ENCODE measurements at regions not wholly inside any gene's neighbourhood (a gene's known extent, or its start where the extent isn't known, plus 50 kb on each side); places are given as distances from the start of the nearest gene placed in this dataset.

GRCh38 chr4:186003746-186004145 is 65.2 kb upstream of the TLR3 start:
- no peak for DNase-seq (ENCODE audit: low read depth)
- in situ Hi-C loops (cut with HindIII; ENCODE audit: low pct_unique_long_range_greater_than_20kb, low sequenced_read_pairs) = no loop called here

- in situ Hi-C loops (cut with HindIII; ENCODE audit: low pct_unique_long_range_greater_than_20kb, low sequenced_read_pairs) = no loop called here
- DNase-seq (ENCODE audit: low read depth) = no peak
These were observed 60.9 kb upstream of the TLR3 start for GRCh38 chr4:186008057-186008456.

DNA sequence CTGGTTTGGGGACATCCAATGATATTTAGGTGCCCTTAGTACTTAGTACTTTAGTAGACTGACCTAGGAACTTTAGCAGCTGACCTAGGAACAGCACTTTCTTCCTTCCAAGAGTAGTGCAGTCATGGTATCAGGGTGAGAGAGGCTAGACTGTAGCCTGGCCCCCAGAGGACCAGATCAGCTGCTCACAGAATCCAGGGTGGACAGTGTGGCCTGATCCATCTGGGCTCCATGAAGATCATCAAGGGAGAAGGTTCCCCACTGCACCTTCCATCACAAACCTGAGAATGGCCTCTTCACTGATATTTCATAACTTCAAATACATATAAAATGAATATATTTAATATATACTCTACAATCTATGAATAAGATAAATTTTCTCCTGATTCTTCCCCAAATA is 59.0 kb upstream of the TLR3 start:
- in situ Hi-C loops (cut with HindIII; ENCODE audit: low pct_unique_long_range_greater_than_20kb, low sequenced_read_pairs) = no loop called here
- DNase-seq (ENCODE audit: low read depth) = no peak

- DNase-seq (ENCODE audit: low read depth) = no peak
- in situ Hi-C loops (cut with HindIII; ENCODE audit: low pct_unique_long_range_greater_than_20kb, low sequenced_read_pairs) = no loop called here
These were observed 58.1 kb upstream of the TLR3 start for GRCh38 chr4:186010821-186011220.

DNA sequence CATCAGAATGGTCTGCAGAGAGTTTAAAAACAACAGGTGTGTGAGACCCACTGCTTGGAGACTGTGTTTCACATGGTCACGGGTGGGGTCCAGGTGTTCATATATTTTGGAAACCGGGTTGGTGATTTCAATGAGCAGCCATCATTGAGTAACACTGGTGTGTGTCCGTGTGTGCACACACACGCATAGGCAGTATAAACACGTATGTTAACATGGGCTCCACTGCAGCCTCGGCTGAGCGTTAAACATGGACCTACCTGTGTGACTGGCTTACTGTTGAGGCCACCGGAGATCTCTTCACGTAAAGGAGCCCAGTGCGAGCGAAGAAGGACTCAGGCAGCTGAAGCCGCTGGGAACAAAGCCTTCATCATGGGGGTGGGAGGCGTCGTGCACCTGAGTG is 56.9 kb upstream of the TLR3 start:
- no peak for DNase-seq (ENCODE audit: low read depth)
- in situ Hi-C loops (cut with HindIII; ENCODE audit: low pct_unique_long_range_greater_than_20kb, low sequenced_read_pairs) = no loop called here

GRCh38 chr4:186013419-186014186 is 55.4 kb upstream of the TLR3 start:
- in situ Hi-C loops (cut with HindIII; ENCODE audit: low pct_unique_long_range_greater_than_20kb, low sequenced_read_pairs) = no loop called here
- DNase-seq (ENCODE audit: low read depth) = no peak

- in situ Hi-C loops (cut with HindIII; ENCODE audit: low pct_unique_long_range_greater_than_20kb, low sequenced_read_pairs) = no loop called here
- no peak for DNase-seq (ENCODE audit: low read depth)
These were observed 53.6 kb upstream of the TLR3 start for GRCh38 chr4:186015212-186015817.

DNA sequence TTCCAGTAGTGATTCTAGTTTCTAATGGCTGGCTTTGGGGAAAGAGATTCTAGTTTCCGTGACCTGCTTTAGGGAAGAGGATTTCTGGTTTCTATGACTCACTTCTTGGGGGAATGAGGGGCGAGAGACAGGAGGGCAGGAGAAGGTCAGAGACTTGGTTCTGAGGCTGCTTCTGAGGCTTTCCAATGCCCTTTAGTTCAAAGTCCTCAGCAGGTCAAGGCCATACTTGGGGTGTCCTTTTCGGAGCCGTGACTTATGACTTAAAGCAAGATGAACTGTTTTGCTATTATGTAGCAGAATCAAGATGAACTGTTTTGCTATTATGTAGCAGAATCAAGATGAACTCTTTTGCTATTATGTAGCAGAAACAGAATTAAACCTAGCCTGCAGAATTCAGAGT is 52.2 kb upstream of the TLR3 start:
- DNase-seq (ENCODE audit: low read depth) = no peak
- in situ Hi-C loops (cut with HindIII; ENCODE audit: low pct_unique_long_range_greater_than_20kb, low sequenced_read_pairs) = no loop called here

GRCh38 chr4:186017801-186018200 is 51.2 kb upstream of the TLR3 start:
- no peak for DNase-seq (ENCODE audit: low read depth)
- in situ Hi-C loops (cut with HindIII; ENCODE audit: low pct_unique_long_range_greater_than_20kb, low sequenced_read_pairs) = no loop called here

DNA sequence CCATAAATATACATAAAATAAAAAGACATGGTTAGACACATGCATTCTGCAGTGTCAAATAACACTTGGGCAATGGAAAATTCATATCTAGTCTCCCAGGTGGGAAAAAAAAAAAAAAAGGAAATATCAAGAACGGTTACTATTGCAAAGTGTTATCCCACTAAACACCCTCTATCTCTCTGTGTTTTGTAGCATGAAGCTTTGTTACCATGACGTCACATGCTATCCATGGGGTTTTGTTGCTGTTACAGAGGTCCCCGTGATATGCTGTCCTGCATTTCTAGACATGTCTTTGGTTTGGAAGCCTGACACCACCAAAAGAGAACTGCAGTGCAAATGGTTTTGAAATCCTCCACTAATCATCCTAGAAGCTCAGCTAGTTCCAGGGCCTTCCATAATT is 50.7 kb upstream of the TLR3 start:
- in situ Hi-C loops (cut with HindIII; ENCODE audit: low pct_unique_long_range_greater_than_20kb, low sequenced_read_pairs) = no loop called here
- DNase-seq (ENCODE audit: low read depth) = no peak

DNA sequence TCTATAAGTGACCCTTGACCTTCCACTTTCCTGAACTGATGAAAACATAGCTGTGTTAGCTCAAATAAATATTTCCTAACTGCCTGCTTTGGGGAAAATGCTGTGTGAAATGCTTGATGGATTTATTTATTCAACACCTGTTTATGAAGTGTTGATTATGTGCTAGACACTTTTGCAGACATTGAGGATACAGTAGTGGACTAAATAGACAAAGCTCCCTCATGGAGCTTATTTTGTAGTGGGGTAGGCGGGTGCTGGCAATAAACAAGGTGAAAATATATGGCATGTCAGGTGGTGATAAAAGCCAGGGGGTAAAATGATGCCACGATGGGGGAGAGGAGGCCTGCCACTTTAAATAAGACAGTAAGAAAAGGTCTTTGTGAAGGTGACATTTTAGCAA is 50.2 kb upstream of the TLR3 start:
- in situ Hi-C loops (cut with HindIII; ENCODE audit: low pct_unique_long_range_greater_than_20kb, low sequenced_read_pairs) = no loop called here
- no peak for DNase-seq (ENCODE audit: low read depth)

Data from Caki2 (cell line).